ENCODE measurements at regions not wholly inside any gene's neighbourhood (a gene's known extent, or its start where the extent isn't known, plus 50 kb on each side); places are given as distances from the start of the nearest gene placed in this dataset.
"Not testable (repeated sequence)": the region's sequence is repeated elsewhere in the genome, so short reads cannot be mapped to it uniquely, and the experiment has no call there.

GRCh38 chr4:102210806-102211205 is 134.5 kb downstream of the SLC39A8 start:
- intact Hi-C loops (cut with DNase I); DNase-seq: not testable (repeated sequence)

GRCh38 chr4:102204634-102205033 is 140.6 kb downstream of the SLC39A8 start:
- intact Hi-C loops (cut with DNase I); DNase-seq: not testable (repeated sequence)

GRCh38 chr4:102196221-102196620 is 149.1 kb downstream of the SLC39A8 start:
- intact Hi-C loops (cut with DNase I): no loop called here
- no peak for DNase-seq

- no peak for DNase-seq
- intact Hi-C loops (cut with DNase I): no loop called here
Measured at GRCh38 chr4:102193145-102193544, 152.1 kb downstream of the SLC39A8 start.

GRCh38 chr4:102180046-102180445 is 165.2 kb downstream of the SLC39A8 start:
- intact Hi-C loops (cut with DNase I): no loop called here
- no peak for DNase-seq

GRCh38 chr4:102174719-102175189 is 170.5 kb downstream of the SLC39A8 start:
- intact Hi-C loops (cut with DNase I): no loop called here
- DNase-seq: no peak

- intact Hi-C loops (cut with DNase I): no loop called here
- no peak for DNase-seq
Measured at GRCh38 chr4:102172341-102172740, 172.9 kb downstream of the SLC39A8 start.

- intact Hi-C loops (cut with DNase I): no loop called here
- DNase-seq: no peak
Measured at GRCh38 chr4:102170910-102171309, 174.4 kb downstream of the SLC39A8 start.

GRCh38 chr4:102169345-102169744 is 175.9 kb downstream of the SLC39A8 start:
- peak in 3 of 10 donors; percentile 17 to 87 (median 30) for DNase-seq

GRCh38 chr4:102168580-102168979 is 176.7 kb downstream of the SLC39A8 start:
- DNase-seq: no peak
- intact Hi-C loops (cut with DNase I): no loop called here

More at GRCh38 chr4:102169345-102169744, 175.9 kb downstream of the SLC39A8 start:
- intact Hi-C loops (cut with DNase I): no loop called here

- intact Hi-C loops (cut with DNase I): no loop called here
- no peak for DNase-seq
Measured at GRCh38 chr4:102165584-102165983, 179.7 kb downstream of the SLC39A8 start.

GRCh38 chr4:102163404-102164140 is 181.7 kb downstream of the SLC39A8 start:
- no peak for DNase-seq
- intact Hi-C loops (cut with DNase I): no loop called here

- DNase-seq: no peak
- intact Hi-C loops (cut with DNase I): no loop called here
Measured at GRCh38 chr4:102157984-102158383, 187.3 kb downstream of the SLC39A8 start.

- intact Hi-C loops (cut with DNase I): no loop called here
- no peak for DNase-seq
Measured at GRCh38 chr4:102153391-102153790, 191.9 kb downstream of the SLC39A8 start.

- intact Hi-C loops (cut with DNase I): no loop called here
- DNase-seq: no peak
Measured at GRCh38 chr4:102151696-102152095, 193.6 kb downstream of the SLC39A8 start.

GRCh38 chr4:102143433-102143832 is 201.8 kb downstream of the SLC39A8 start:
- DNase-seq: no peak

GRCh38 chr4:102141842-102142241 is 203.4 kb downstream of the SLC39A8 start:
- intact Hi-C loops (cut with DNase I): no loop called here
- DNase-seq: no peak

More at GRCh38 chr4:102143433-102143832, 201.8 kb downstream of the SLC39A8 start:
- intact Hi-C loops (cut with DNase I): no loop called here

- intact Hi-C loops (cut with DNase I): no loop called here
- DNase-seq: no peak
Measured at GRCh38 chr4:102139932-102140331, 205.3 kb downstream of the SLC39A8 start.

GRCh38 chr4:102139132-102139573 is 206.1 kb downstream of the SLC39A8 start:
- intact Hi-C loops (cut with DNase I): no loop called here
- DNase-seq: no peak

- intact Hi-C loops (cut with DNase I): no loop called here
Measured at GRCh38 chr4:102137217-102137616, 208.1 kb downstream of the SLC39A8 start.

GRCh38 chr4:102129810-102130209 is 215.5 kb downstream of the SLC39A8 start:
- intact Hi-C loops (cut with DNase I): no loop called here
- DNase-seq: no peak

More at GRCh38 chr4:102137217-102137616, 208.1 kb downstream of the SLC39A8 start:
- no peak for DNase-seq

Measured in posterior cingulate gyrus (tissue), 11 donors.